ENCODE measurements at regions not wholly inside any gene's neighbourhood (a gene's known extent, or its start where the extent isn't known, plus 50 kb on each side); places are given as distances from the start of the nearest gene placed in this dataset.
"Not testable (repeated sequence)": the region's sequence is repeated elsewhere in the genome, so short reads cannot be mapped to it uniquely, and the experiment has no call there.

GRCh38 chr14:57046175-57046574, 222.5 kb downstream of the EXOC5 start:
- Histone ChIP-seq H3K27ac (no peak overlapping the region), H3K4me3 (no peak overlapping the region), H3K9me3 (ENCODE audit: low read depth) (no peaks in the 10 kb centered on the region), H2AFZ (replicated peaks) (no peak overlapping the region), H3K27me3 (no peaks in the 10 kb centered on the region), H3F3A (ENCODE audit: low read depth) (peaks cover under 1% of the 10 kb centered on the region), H3K9ac (no peak overlapping the region), H3K36me3 (no peaks in the 10 kb centered on the region), H3K4me1 (peaks cover 9% of the 10 kb centered on the region), H4K20me1 (ENCODE audit: low read depth) (no peaks in the 10 kb centered on the region), H3K79me2 (ENCODE audit: low read depth) (no peaks in the 10 kb centered on the region), H3K4me2 (no peak overlapping the region)
- H3K4me1 Mint-ChIP-seq: peaks cover 11% of the 10 kb centered on the region
- no peaks in the 10 kb centered on the region for H3K27me3 Mint-ChIP-seq (ENCODE audit: insufficient read depth, low read depth)
- no peaks in the 10 kb centered on the region for H3K36me3 Mint-ChIP-seq
- no peaks in the 10 kb centered on the region for H3K9me3 Mint-ChIP-seq
- no peak for TF ChIP-seq EZH2phosphoT487 (IDR thresholded peaks at IDR 0.05)
- no peak for TF ChIP-seq EZH2 (IDR thresholded peaks at IDR 0.05)
- TF ChIP-seq CTCF (IDR thresholded peaks at IDR 0.05): no peak
- H3K27ac Mint-ChIP-seq: no peak overlapping the region
- H3K4me3 Mint-ChIP-seq: no peak overlapping the region
- DNase-seq (ENCODE audit: low spot score): no peak

DNA sequence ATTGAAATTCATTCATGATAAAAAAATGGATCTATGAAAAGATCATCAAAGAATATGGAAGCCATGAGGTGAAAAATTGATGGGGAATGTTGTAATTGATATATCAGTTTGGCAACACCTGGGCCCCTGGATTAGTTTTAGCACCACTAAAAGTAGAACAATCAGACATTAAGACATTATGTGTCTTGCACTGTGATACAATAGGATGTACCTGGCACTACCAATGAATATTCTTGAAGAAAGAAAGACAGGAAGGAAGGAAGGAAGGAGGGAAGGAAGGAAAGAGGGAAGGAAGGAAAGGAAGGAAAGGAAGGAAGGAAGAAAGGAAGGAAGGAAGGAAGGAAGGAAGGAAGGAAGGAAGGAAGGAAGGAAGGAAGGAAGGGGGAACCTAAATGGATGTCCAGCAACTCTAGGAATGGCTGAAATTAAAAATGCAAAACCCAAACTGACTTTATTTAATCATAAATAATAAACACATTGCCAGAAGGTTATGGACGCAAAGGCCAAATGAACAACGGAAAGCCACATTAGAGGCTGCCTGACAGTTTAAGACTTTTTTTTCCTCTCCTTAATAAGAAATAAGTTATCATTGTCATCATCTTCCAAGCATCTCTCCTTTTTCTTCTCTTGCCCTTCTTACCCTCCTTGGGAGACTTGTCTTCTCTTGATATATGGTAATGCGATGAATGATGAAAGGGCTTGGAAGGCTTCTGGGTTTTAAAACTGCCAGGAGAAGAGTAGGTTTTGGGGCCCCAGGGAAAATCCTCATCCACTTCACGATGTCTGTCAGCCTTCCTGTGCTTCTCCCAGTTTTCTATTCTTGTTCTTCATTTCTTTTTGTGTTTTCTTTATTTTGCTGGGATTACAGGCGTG, 224.4 kb downstream of the EXOC5 start:
- not testable (repeated sequence) for H3K9me3 ChIP-seq (ENCODE audit: low read depth); H3K9ac ChIP-seq; H3K79me2 ChIP-seq (ENCODE audit: low read depth); H3K4me3 ChIP-seq; H3K4me3 Mint-ChIP-seq; H3K36me3 Mint-ChIP-seq; H3K27ac Mint-ChIP-seq; H3K36me3 ChIP-seq; H3K4me1 ChIP-seq; H3F3A ChIP-seq (ENCODE audit: low read depth); H3K4me2 ChIP-seq; H2AFZ ChIP-seq (replicated peaks); H3K27me3 Mint-ChIP-seq (ENCODE audit: insufficient read depth, low read depth); DNase-seq (ENCODE audit: low spot score); H3K9me3 Mint-ChIP-seq; H3K27me3 ChIP-seq; H4K20me1 ChIP-seq (ENCODE audit: low read depth); H3K27ac ChIP-seq
- peaks cover 11% of the 10 kb centered on the region for H3K4me1 Mint-ChIP-seq

DNA sequence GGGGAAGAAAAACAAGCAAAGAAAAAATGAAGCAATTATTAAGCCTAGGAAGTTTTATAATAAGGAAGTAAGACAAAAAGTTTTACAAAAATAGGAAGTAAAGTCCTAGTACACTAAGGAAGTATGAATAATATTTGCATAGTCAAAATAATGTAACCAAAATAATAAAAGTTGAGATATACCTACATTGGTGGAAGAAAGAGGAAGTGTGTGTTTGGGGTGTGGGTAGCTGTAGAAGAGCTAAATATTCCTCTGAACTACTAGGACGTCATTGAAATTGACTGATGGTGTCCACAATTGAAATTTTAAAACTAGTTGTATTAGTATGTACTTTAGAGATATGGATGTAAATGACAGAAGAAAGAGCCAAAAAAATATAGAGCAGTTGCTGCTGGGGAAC, 228.4 kb upstream of the OTX2 start:
- H3K27ac Mint-ChIP-seq: no peak overlapping the region

More for the DNA sequence above, 228.4 kb upstream of the OTX2 start:
- no peaks in the 10 kb centered on the region for H3K36me3 ChIP-seq
- TF ChIP-seq EZH2phosphoT487 (IDR thresholded peaks at IDR 0.05): no peak
- TF ChIP-seq CTCF (IDR thresholded peaks at IDR 0.05): no peak
- TF ChIP-seq EZH2 (IDR thresholded peaks at IDR 0.05): no peak
- H3F3A ChIP-seq (ENCODE audit: low read depth): peaks cover 8% of the 10 kb centered on the region
- no peaks in the 10 kb centered on the region for H3K27me3 ChIP-seq
- no peak overlapping the region for H3K4me3 ChIP-seq
- H3K9ac ChIP-seq: no peak overlapping the region
- H3K9me3 ChIP-seq (ENCODE audit: low read depth): no peaks in the 10 kb centered on the region
- DNase-seq (ENCODE audit: low spot score): no peak
- no peak overlapping the region for H2AFZ ChIP-seq (replicated peaks)
- Mint-ChIP-seq H3K9me3 (no peaks in the 10 kb centered on the region), H3K4me1 (no peaks in the 10 kb centered on the region), H3K27me3 (ENCODE audit: insufficient read depth, low read depth) (peaks cover 2% of the 10 kb centered on the region), H3K4me3 (no peak overlapping the region), H3K36me3 (no peaks in the 10 kb centered on the region)
- peaks cover 9% of the 10 kb centered on the region for H3K4me1 ChIP-seq
- H4K20me1 ChIP-seq (ENCODE audit: low read depth): no peaks in the 10 kb centered on the region
- no peak overlapping the region for H3K27ac ChIP-seq
- no peaks in the 10 kb centered on the region for H3K79me2 ChIP-seq (ENCODE audit: low read depth)
- H3K4me2 ChIP-seq: no peak overlapping the region

Data from neural progenitor cell (in vitro differentiated cells).